ENCODE measurements at regions not wholly inside any gene's neighbourhood (a gene's known extent, or its start where the extent isn't known, plus 50 kb on each side); places are given as distances from the start of the nearest gene placed in this dataset.

DNA sequence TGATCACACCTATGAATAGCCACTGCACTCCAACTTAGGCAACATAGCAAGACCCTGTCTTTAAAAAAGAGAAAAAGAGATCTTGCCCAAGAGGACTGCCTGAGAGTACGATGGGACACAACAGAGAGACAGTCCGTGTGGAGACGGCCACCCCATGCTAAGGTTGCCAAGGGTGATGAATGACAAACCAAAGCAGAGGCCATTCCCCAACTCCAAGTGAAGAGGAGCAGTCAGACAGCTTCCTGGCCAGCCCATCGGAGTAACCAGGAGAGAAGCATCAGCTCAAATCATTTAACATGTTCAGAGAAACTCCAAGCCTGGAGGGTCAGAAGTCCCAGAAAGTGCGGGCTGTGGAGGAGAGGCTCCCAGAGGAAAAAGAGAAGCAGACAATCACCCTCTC lies 63.9 kb upstream of the SUB1 start:
- Histone ChIP-seq H3K4me3 (ENCODE audit: control insufficient read depth in 1 of 2, extremely low read depth in 1 of 2, low read length in 1 of 2) (no peak overlapping the region), H3K27ac (ENCODE audit: low read length) (no peak overlapping the region), H3K9me3 (no peaks in the 10 kb centered on the region), H3K36me3 (ENCODE audit: control insufficient read depth in 2 of 2, extremely low read depth in 1 of 2, insufficient read depth in 1 of 2, low read length in 1 of 2) (no peaks in the 10 kb centered on the region), H3K27me3 (replicated peaks in 1 of 2; ENCODE audit: control insufficient read depth in 2 of 2, extremely low read depth in 1 of 2, insufficient read depth in 2 of 2, low read length in 1 of 2) (peaks cover 0 to 7% of the 10 kb centered on the region in 2 experiments), H3K4me1 (ENCODE audit: control insufficient read depth in 1 of 2, extremely low read depth in 1 of 2, insufficient read depth in 2 of 2, low read length in 2 of 2) (peaks cover 0 to 6% of the 10 kb centered on the region in 2 experiments)
- Mint-ChIP-seq H3K36me3 (no peaks in the 10 kb centered on the region), H3K4me1 (peaks cover 15 to 16% (median 15%) of the 10 kb centered on the region in 3 donors), H3K27ac (no peak overlapping the region), H3K27me3 (peaks cover 0 to 2% of the 10 kb centered on the region in 2 donors), H3K4me3 (no peak overlapping the region), H3K9me3 (no peaks in the 10 kb centered on the region)
- ATAC-seq (replicated peaks in 1 of 4), result no peak
- no peak for DNase-seq
- POLR2A ChIA-PET, result no interaction called here
- 95% methylated on average over 3 of the region's 5 CpGs for WGBS (ENCODE audit: insufficient coverage)
- CTCF ChIA-PET, result no interaction called here

DNA sequence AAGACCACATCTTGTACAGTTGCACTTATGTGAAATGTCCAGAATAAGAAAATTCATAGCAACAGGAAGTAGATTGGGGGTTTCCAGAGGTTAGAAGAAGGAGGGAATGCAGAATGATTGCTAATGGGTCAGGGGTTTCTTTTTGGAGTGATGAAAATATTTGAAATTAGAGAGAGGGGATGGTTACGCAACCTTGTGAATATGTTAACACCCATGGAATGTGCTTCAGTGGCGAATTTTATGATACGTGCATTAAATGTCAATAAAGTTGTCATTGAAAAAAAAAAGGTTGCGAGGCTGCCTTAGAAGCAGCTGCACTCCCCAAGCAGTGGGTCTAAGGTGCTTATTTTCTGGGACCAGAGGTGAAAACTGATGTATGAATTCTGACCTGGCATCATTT lies 64.4 kb upstream of the SUB1 start:
- Mint-ChIP-seq H3K27ac (no peak overlapping the region), H3K4me1 (peaks cover 15 to 16% (median 15%) of the 10 kb centered on the region in 3 donors), H3K4me3 (no peak overlapping the region), H3K27me3 (peaks cover 0 to 2% of the 10 kb centered on the region in 2 donors), H3K36me3 (no peaks in the 10 kb centered on the region), H3K9me3 (no peaks in the 10 kb centered on the region)
- Histone ChIP-seq H3K4me1 (ENCODE audit: control insufficient read depth in 1 of 2, extremely low read depth in 1 of 2, insufficient read depth in 2 of 2, low read length in 2 of 2) (peaks cover 0 to 6% of the 10 kb centered on the region in 2 experiments), H3K9me3 (no peaks in the 10 kb centered on the region), H3K4me3 (ENCODE audit: control insufficient read depth in 1 of 2, extremely low read depth in 1 of 2, low read length in 1 of 2) (no peak overlapping the region), H3K27me3 (replicated peaks in 1 of 2; ENCODE audit: control insufficient read depth in 2 of 2, extremely low read depth in 1 of 2, insufficient read depth in 2 of 2, low read length in 1 of 2) (peaks cover 0 to 7% of the 10 kb centered on the region in 2 experiments), H3K36me3 (ENCODE audit: control insufficient read depth in 2 of 2, extremely low read depth in 1 of 2, insufficient read depth in 1 of 2, low read length in 1 of 2) (no peaks in the 10 kb centered on the region), H3K27ac (ENCODE audit: low read length) (no peak overlapping the region)
- DNase-seq (no peak), ATAC-seq (replicated peaks in 1 of 4) (no peak)
- WGBS (ENCODE audit: insufficient coverage), result 100% methylated on average over 4 of the region's 4 CpGs
- POLR2A ChIA-PET, result no interaction called here
- CTCF ChIA-PET, result no interaction called here

DNA sequence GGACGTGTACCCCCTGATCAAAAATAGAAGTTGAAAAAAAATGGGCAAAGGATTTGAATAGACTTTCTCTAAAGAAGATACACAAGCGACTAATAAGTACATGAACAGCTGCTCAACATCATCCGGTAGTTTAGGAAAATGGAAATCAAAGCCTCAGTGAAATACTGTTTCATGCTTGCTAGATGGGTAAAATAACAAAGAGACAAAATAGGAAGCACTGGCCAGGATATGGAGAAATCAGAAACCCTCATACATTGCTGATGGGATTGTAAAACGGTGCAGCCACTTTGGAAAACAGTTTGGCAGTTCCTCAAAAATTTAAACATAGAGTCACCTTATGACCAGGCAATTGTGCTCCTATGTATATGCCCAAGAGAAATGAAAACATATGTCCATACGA lies 65.0 kb upstream of the SUB1 start:
- no peak for ATAC-seq (replicated peaks in 1 of 4)
- Histone ChIP-seq H3K4me1 (ENCODE audit: control insufficient read depth in 1 of 2, extremely low read depth in 1 of 2, insufficient read depth in 2 of 2, low read length in 2 of 2) (peaks cover 0 to 6% of the 10 kb centered on the region in 2 experiments), H3K36me3 (ENCODE audit: control insufficient read depth in 2 of 2, extremely low read depth in 1 of 2, insufficient read depth in 1 of 2, low read length in 1 of 2) (no peaks in the 10 kb centered on the region), H3K4me3 (ENCODE audit: control insufficient read depth in 1 of 2, extremely low read depth in 1 of 2, low read length in 1 of 2) (no peak overlapping the region), H3K9me3 (no peaks in the 10 kb centered on the region), H3K27me3 (replicated peaks in 1 of 2; ENCODE audit: control insufficient read depth in 2 of 2, extremely low read depth in 1 of 2, insufficient read depth in 2 of 2, low read length in 1 of 2) (peaks cover 0 to 7% of the 10 kb centered on the region in 2 experiments), H3K27ac (ENCODE audit: low read length) (no peak overlapping the region)
- CTCF ChIA-PET, result no interaction called here
- H3K9me3 Mint-ChIP-seq, result no peaks in the 10 kb centered on the region
- H3K4me1 Mint-ChIP-seq, result peaks cover 15 to 16% (median 15%) of the 10 kb centered on the region in 3 donors
- WGBS (ENCODE audit: insufficient coverage), result 60% methylated on average over 1 of the region's 5 CpGs
- H3K36me3 Mint-ChIP-seq, result no peaks in the 10 kb centered on the region
- no peak overlapping the region for H3K4me3 Mint-ChIP-seq
- H3K27ac Mint-ChIP-seq, result no peak overlapping the region
- no peak for DNase-seq
- POLR2A ChIA-PET, result no interaction called here
- peaks cover 0 to 2% of the 10 kb centered on the region in 2 donors for H3K27me3 Mint-ChIP-seq

DNA sequence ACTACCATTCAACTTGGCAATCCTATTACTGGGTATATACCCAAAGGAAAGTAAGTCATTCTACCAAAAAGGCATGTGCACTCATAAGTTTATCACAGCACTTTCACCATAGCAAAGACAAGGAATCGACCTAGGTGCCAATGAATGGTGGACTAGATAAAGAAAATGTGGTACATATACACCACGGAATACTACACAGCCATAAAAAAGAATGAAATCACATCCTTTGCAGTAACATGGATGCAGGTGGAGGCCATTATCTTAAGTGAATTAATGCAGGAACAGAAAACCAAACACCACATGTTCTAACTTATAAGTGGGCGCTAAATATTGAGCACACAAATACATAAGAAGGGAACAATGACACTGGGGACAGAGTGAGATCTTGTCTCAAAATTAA lies 65.8 kb upstream of the SUB1 start:
- H3K27me3 Mint-ChIP-seq, result peaks cover 0 to 2% of the 10 kb centered on the region in 2 donors

DNA sequence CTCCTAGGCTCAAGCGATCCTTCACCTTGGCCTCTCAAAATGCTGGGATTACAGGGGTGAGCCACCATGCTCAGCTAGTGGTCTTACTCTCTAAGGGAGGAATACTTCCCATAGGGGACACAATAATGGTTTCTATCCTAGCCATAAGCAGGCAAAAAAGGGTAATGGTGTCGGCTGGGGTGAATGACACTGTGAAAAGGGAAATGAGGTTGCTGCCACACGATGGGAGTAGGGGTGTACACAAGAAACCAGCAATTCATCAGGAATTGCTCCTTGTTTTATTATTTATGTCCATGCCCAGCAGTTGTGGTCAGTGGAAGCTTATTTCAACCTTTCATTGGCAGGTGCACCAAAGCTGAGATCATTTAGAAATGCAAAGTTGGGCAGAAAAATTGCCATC lies 70.3 kb upstream of the ZFR start:
- Mint-ChIP-seq H3K27ac (no peak overlapping the region), H3K4me1 (no peaks in the 10 kb centered on the region), H3K27me3 (peaks cover 0 to 2% of the 10 kb centered on the region in 2 donors), H3K36me3 (no peaks in the 10 kb centered on the region), H3K4me3 (no peak overlapping the region), H3K9me3 (no peaks in the 10 kb centered on the region)
- H3K4me1 ChIP-seq (ENCODE audit: control insufficient read depth in 1 of 2, extremely low read depth in 1 of 2, insufficient read depth in 2 of 2, low read length in 2 of 2), result no peaks in the 10 kb centered on the region
- CTCF ChIA-PET, result no interaction called here
- WGBS (ENCODE audit: insufficient coverage), result 70% methylated on average over 2 of the region's 3 CpGs
- H3K27ac ChIP-seq (ENCODE audit: low read length), result no peak overlapping the region
- DNase-seq (no peak), ATAC-seq (replicated peaks in 1 of 4) (no peak)
- no peaks in the 10 kb centered on the region for H3K36me3 ChIP-seq (ENCODE audit: control insufficient read depth in 2 of 2, extremely low read depth in 1 of 2, insufficient read depth in 1 of 2, low read length in 1 of 2)
- no peaks in the 10 kb centered on the region for H3K9me3 ChIP-seq
- H3K27me3 ChIP-seq (replicated peaks in 1 of 2; ENCODE audit: control insufficient read depth in 2 of 2, extremely low read depth in 1 of 2, insufficient read depth in 2 of 2, low read length in 1 of 2), result peaks cover 0 to 5% of the 10 kb centered on the region in 2 experiments
- POLR2A ChIA-PET, result no interaction called here
- no peak overlapping the region for H3K4me3 ChIP-seq (ENCODE audit: control insufficient read depth in 1 of 2, extremely low read depth in 1 of 2, low read length in 1 of 2)

More for the DNA sequence above, 65.8 kb upstream of the SUB1 start:
- no peaks in the 10 kb centered on the region for H3K36me3 Mint-ChIP-seq
- H3K4me1 ChIP-seq (ENCODE audit: control insufficient read depth in 1 of 2, extremely low read depth in 1 of 2, insufficient read depth in 2 of 2, low read length in 2 of 2), result peaks cover 0 to 6% of the 10 kb centered on the region in 2 experiments
- H3K4me3 ChIP-seq (ENCODE audit: control insufficient read depth in 1 of 2, extremely low read depth in 1 of 2, low read length in 1 of 2), result no peak overlapping the region
- no peaks in the 10 kb centered on the region for H3K36me3 ChIP-seq (ENCODE audit: control insufficient read depth in 2 of 2, extremely low read depth in 1 of 2, insufficient read depth in 1 of 2, low read length in 1 of 2)
- ChIA-PET CTCF (no interaction called here), POLR2A (no interaction called here)
- no peaks in the 10 kb centered on the region for H3K9me3 ChIP-seq
- H3K4me1 Mint-ChIP-seq, result peaks cover 15 to 16% (median 15%) of the 10 kb centered on the region in 3 donors
- ATAC-seq (replicated peaks in 1 of 4) (no peak), DNase-seq (no peak)
- no peak overlapping the region for H3K27ac Mint-ChIP-seq
- H3K27ac ChIP-seq (ENCODE audit: low read length), result no peak overlapping the region
- H3K27me3 ChIP-seq (replicated peaks in 1 of 2; ENCODE audit: control insufficient read depth in 2 of 2, extremely low read depth in 1 of 2, insufficient read depth in 2 of 2, low read length in 1 of 2), result peaks cover 0 to 7% of the 10 kb centered on the region in 2 experiments
- no CpG with 5 or more reads among the region's 3 CpGs for WGBS (ENCODE audit: insufficient coverage)
- no peak overlapping the region for H3K4me3 Mint-ChIP-seq
- H3K9me3 Mint-ChIP-seq, result no peaks in the 10 kb centered on the region

DNA sequence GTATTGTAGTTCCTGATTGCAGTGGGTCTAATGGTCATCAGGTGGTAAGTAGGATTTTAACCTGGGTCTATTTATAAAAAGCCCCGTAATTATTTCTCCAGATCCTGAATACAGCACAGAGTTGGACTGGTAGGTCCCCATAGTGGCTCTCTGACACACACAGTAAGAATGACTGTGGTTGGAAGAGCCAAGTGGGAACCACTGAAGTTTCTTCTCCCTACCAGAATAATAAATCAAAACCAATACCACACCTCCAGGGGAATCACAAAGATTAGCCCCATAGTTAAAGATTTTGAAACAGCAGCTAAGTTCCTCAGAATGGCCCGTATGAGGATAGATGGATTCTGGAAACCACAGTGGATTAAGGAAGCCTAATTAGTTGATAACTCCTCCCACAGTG lies 68.4 kb upstream of the ZFR start:
- Mint-ChIP-seq H3K4me3 (no peak overlapping the region), H3K4me1 (no peaks in the 10 kb centered on the region), H3K27me3 (peaks cover 0 to 2% of the 10 kb centered on the region in 2 donors), H3K9me3 (no peaks in the 10 kb centered on the region), H3K27ac (no peak overlapping the region), H3K36me3 (no peaks in the 10 kb centered on the region)
- Histone ChIP-seq H3K9me3 (no peaks in the 10 kb centered on the region), H3K36me3 (ENCODE audit: control insufficient read depth in 2 of 2, extremely low read depth in 1 of 2, insufficient read depth in 1 of 2, low read length in 1 of 2) (no peaks in the 10 kb centered on the region), H3K27me3 (replicated peaks in 1 of 2; ENCODE audit: control insufficient read depth in 2 of 2, extremely low read depth in 1 of 2, insufficient read depth in 2 of 2, low read length in 1 of 2) (peaks cover 0 to 4% of the 10 kb centered on the region in 2 experiments), H3K27ac (ENCODE audit: low read length) (no peak overlapping the region), H3K4me3 (ENCODE audit: control insufficient read depth in 1 of 2, extremely low read depth in 1 of 2, low read length in 1 of 2) (no peak overlapping the region), H3K4me1 (ENCODE audit: control insufficient read depth in 1 of 2, extremely low read depth in 1 of 2, insufficient read depth in 2 of 2, low read length in 2 of 2) (no peaks in the 10 kb centered on the region)
- POLR2A ChIA-PET, result no interaction called here
- CTCF ChIA-PET, result no interaction called here
- no CpG with 5 or more reads among the region's 2 CpGs for WGBS (ENCODE audit: insufficient coverage)
- no peak for DNase-seq
- no peak for ATAC-seq (replicated peaks in 1 of 4)

Data from T-cell (primary cell).